ENCODE measurements at regions not wholly inside any gene's neighbourhood (a gene's known extent, or its start where the extent isn't known, plus 50 kb on each side); places are given as distances from the start of the nearest gene placed in this dataset.
A peak's percentile ranks its signal among the peaks of the same experiment; 100 is the strongest.
"Not testable (repeated sequence)": the region's sequence is repeated elsewhere in the genome, so short reads cannot be mapped to it uniquely, and the experiment has no call there.

DNA sequence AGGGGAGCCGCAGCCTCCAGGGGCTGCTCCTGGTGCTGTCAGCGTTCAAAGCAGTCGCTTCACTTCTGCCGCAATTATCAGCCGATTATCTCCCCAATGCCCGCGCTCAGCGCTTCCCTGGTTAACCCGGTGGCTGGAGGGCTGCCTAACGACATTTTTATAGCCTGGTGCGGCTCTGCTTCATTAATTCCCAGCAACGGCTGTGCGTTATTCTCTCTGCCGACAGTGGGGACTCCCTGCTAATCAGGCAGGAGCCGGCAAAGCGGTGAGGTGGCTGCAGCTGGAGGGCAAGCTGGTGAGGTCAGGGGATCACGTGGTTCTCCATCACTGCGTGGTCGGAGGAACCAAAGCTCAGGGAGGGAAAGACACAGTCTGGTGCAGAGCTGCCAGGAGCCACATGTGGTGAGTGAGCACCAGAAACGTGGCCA, 62.9 kb downstream of the GLRX5 start:
- DNase-seq (ENCODE audit: low read depth): no peak

- no peak for DNase-seq (ENCODE audit: low read depth)
Observed at GRCh38 chr14:95601650-95602049, 66.8 kb downstream of the GLRX5 start.

GRCh38 chr14:95603415-95603814, 68.6 kb downstream of the GLRX5 start:
- DNase-seq (ENCODE audit: low read depth): no peak

DNA sequence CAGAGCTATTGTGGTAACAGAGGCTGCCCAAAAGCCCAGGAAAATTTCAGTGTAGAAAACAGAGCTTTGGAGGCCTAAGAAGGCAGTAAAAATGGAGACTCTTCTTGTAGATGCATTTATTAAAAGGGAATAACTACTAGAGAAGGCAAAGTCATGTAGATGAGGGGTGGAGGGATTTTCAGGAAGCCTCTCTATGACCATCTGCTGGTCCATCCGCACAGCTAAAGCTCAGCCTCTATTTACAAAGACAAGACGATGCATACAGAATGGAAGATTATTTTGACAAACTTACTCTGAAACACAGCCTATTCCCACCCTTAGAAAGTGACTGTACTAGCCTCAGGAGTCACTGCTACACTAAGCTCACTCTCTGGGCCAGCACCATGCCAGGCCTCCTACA, 71.4 kb downstream of the GLRX5 start:
- no peak for DNase-seq (ENCODE audit: low read depth)

DNA sequence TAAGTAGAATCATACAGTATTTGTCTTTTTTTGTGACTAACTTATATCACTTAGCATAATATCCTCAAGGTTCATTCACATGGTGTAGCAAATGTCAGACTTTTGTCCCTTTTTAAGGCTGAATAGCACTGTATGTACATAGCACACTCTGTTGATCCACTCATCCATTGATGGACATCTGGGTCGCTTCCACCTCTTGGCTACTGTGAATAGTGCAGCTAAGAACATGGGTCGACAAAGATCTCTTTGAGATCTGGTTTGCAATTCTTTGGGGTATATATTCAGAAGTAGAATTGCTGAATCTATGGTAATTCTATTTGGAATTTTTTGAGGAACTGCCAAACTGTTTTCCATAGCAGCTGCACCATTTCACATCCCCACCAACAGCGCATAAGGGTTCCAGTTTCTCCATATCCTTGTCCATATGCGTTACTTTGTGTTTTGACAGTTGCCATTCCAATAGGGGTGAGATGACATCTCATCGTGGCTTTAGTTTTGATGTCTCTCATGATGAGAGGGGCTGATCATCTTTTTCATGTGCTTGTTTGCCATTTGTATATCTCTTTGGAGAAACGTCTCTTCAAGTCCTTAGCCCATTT, 73.9 kb downstream of the GLRX5 start:
- DNase-seq (ENCODE audit: low read depth): no peak

- no peak for DNase-seq (ENCODE audit: low read depth)
Observed at GRCh38 chr14:95609398-95609990, 74.6 kb downstream of the GLRX5 start.

DNA sequence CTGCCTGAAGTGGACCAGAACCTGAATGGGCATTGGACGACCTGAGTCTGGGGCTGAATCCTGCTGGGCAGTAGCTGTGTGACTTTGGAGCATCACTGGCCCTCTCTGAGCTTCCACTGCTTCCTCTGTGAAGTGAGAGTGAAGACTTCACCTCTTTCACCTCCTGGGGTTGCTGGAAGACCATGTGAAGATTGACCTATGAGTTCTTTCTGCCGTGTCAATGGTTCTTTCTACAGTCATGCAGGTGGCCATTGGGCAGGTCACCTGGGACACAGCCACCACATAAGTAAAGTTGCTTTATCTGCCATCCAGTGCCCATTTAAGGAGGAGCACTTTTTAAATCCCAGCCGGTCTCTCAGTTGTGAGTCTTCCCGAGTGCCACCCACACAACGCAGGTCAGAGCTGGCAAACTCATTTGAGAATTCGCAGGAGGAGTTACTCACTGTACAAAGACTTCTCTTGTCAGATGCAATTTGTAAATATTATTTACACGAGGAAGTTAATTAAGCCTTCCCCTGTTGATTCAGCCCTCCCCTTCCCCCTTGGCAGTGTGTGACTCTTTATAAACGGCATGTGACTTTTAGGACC, 74.8 kb upstream of the TCL1B start:
- no peak for DNase-seq (ENCODE audit: low read depth)

- no peak for DNase-seq (ENCODE audit: low read depth)
Observed at GRCh38 chr14:95614349-95614748, 71.9 kb upstream of the TCL1B start.

DNA sequence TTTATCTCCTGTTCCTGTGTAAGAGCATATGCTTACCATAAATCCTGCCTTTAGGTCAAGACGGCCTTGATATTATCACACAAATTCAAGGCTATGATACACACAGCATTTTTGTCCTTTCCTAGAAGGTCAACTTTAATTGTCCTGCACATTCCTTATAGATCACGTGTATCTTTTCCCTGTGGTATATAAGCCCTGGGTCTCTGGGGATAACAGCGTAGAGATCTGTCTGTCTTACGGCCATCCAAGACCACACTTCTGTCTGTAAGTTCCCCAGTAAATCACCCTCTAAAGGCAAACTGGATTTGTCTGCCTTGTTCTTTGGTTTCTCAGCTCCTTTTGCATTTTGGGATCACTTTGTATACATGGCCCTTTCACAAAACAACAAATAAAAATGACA, 69.5 kb upstream of the TCL1B start:
- no peak for DNase-seq (ENCODE audit: low read depth)

DNA sequence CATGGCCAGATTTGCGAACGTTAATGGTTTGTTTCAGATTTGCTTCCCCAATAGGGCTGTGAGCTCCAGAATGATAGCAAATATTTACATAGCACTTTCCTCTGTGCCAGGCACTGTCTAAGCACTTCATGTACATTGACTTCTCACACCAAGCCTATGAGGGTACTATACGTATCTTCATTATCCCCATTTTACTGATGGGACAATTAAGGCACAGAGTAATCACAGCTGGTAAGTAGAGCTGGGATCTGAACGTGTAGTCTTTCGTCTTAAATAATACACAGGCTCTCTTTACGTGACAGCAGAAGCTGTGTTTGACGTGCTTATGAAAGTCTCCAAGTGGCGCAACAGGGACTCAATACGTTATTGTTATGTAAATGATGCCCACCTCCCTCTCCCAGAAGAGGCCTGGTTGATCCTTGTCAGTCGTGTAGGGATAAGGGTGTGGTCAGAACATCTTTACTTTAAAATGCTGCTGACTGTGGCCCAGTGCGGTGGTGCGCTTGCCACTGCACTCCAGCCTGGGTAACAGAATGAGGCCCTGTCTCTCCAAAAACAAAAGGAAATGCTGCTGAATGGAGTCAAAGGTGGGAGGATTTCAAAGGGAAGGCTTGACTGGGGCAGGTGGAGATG, 66.3 kb upstream of the TCL1B start:
- no peak for DNase-seq (ENCODE audit: low read depth)

- peak; percentile 2 for DNase-seq (ENCODE audit: low read depth)
Observed at GRCh38 chr14:95620659-95621059, 65.6 kb upstream of the TCL1B start.

DNA sequence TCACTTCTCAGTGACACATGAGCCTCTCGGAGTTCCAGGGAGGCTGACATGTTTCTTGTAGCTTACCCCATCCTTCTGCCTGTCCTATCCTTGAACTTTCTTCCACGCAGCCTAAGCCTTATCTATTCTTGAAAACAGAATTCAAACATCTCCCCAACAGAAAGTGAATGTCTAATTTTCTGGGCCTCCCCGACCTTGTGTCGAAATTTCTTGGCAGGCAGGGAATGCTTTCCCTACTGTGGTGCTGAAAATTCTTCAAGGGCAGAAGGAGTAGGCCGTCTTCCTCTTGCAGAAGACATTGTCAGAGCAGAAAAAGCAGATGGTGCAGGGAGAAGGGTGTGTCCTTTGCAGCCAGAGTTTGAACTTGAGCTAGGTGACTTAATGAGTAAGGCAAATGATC, 63.0 kb upstream of the TCL1B start:
- no peak for DNase-seq (ENCODE audit: low read depth)

DNA sequence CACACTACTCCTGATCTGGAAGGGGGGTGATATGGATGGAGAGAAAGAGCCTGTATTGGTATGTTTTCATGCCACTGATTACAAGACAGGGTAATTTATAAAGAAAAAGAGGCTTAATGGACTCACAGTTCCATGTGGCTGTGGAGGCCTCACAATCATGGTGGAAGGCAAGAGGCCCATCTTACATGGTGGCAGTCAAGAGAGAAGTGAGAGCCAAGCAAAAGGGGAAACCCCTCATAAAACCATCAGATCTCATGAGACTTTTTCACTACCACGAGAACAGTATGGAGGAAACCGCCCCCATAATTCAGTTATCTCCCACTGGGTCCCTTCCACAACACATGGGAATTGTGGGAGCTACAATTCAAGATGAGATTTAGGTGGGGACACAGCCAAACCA, 60.5 kb upstream of the TCL1B start:
- not testable (repeated sequence) for DNase-seq (ENCODE audit: low read depth)

GRCh38 chr14:95635051-95635450, 51.2 kb upstream of the TCL1B start:
- no peak for DNase-seq (ENCODE audit: low read depth)
